ENCODE measurements at regions not wholly inside any gene's neighbourhood (a gene's known extent, or its start where the extent isn't known, plus 50 kb on each side); places are given as distances from the start of the nearest gene placed in this dataset.

GRCh38 chr3:186411994-186412393 is 50.0 kb upstream of the DGKG start:
- no peak for TF ChIP-seq CTCF (IDR thresholded peaks at IDR 0.05)
- TF ChIP-seq POLR2A (IDR thresholded peaks at IDR 0.05): no peak
- TF ChIP-seq POLR2AphosphoS5 (IDR thresholded peaks at IDR 0.05): no peak
- no peak for TF ChIP-seq EP300 (IDR thresholded peaks at IDR 0.05)
